ENCODE measurements at regions not wholly inside any gene's neighbourhood (a gene's known extent, or its start where the extent isn't known, plus 50 kb on each side); places are given as distances from the start of the nearest gene placed in this dataset.

GRCh38 chr20:1783245-1783644, 112.0 kb upstream of the SIRPA start:
- Mint-ChIP-seq H3K36me3 (ENCODE audit: low read depth) (no peaks in the 10 kb centered on the region), H3K9me3 (no peaks in the 10 kb centered on the region), H3K27me3 (peaks cover 26% of the 10 kb centered on the region), H3K4me1 (ENCODE audit: low read depth) (no peaks in the 10 kb centered on the region), H3K27ac (no peak overlapping the region), H3K4me3 (no peak overlapping the region)
- ChIA-PET CTCF (interaction anchor here (0.9 kb wide), 1 partner anchor 19 kb away, joined by 3 read pairs; no protein-coding TSS in a partner anchor), POLR2A (no interaction called here)
- intact Hi-C loops (cut with micrococcal nuclease), result no loop called here
- TF ChIP-seq CTCF (IDR thresholded peaks at IDR 0.05), result no peak
- ATAC-seq (no peak), DNase-seq (no peak)

GRCh38 chr20:1782181-1782580, 113.0 kb upstream of the SIRPA start:
- H3K4me3 Mint-ChIP-seq, result no peak overlapping the region
- intact Hi-C loops (cut with micrococcal nuclease), result no loop called here
- TF ChIP-seq CTCF (IDR thresholded peaks at IDR 0.05), result no peak
- ChIA-PET CTCF (interaction anchor here (1.0 to 2.9 kb wide), 3 partner anchors 17 to 278 kb away, joined by 3 to 6 read pairs (median 5); no protein-coding TSS in a partner anchor), POLR2A (interaction anchor here (0.8 kb wide), 1 partner anchor 293 kb away, joined by 3 read pairs; no protein-coding TSS in a partner anchor)
- H3K4me1 Mint-ChIP-seq (ENCODE audit: low read depth), result peaks cover 3% of the 10 kb centered on the region
- H3K9me3 Mint-ChIP-seq, result no peaks in the 10 kb centered on the region
- no peak overlapping the region for H3K27ac Mint-ChIP-seq
- no peaks in the 10 kb centered on the region for H3K36me3 Mint-ChIP-seq (ENCODE audit: low read depth)
- peaks cover 25% of the 10 kb centered on the region for H3K27me3 Mint-ChIP-seq
- DNase-seq (no peak), ATAC-seq (no peak)

- ChIA-PET POLR2A (no interaction called here), CTCF (interaction anchor here (1.0 to 5.0 kb wide), 4 partner anchors 14 to 276 kb away, joined by 3 to 99 read pairs (median 24); no protein-coding TSS in a partner anchor)
- intact Hi-C loops (cut with micrococcal nuclease), result no loop called here
- DNase-seq, result no peak
- H3K9me3 Mint-ChIP-seq, result no peaks in the 10 kb centered on the region
- ATAC-seq, result no peak
- TF ChIP-seq CTCF (IDR thresholded peaks at IDR 0.05), result no peak
- peaks cover 13% of the 10 kb centered on the region for H3K4me1 Mint-ChIP-seq (ENCODE audit: low read depth)
- peaks cover 10% of the 10 kb centered on the region for H3K27me3 Mint-ChIP-seq
- H3K27ac Mint-ChIP-seq, result no peak overlapping the region
- no peak overlapping the region for H3K4me3 Mint-ChIP-seq
- H3K36me3 Mint-ChIP-seq (ENCODE audit: low read depth), result no peaks in the 10 kb centered on the region
These were observed 115.6 kb upstream of the SIRPA start for GRCh38 chr20:1779567-1779966.

- ChIA-PET CTCF (interaction anchor here (0.8 to 5.0 kb wide), 9 partner anchors 13 to 288 kb away, joined by 3 to 99 read pairs (median 13); partner anchors contain the start of gene SIRPB2), POLR2A (no interaction called here)
- H3K36me3 Mint-ChIP-seq (ENCODE audit: low read depth), result no peaks in the 10 kb centered on the region
- no peak overlapping the region for H3K4me3 Mint-ChIP-seq
- peaks cover 6% of the 10 kb centered on the region for H3K27me3 Mint-ChIP-seq
- H3K9me3 Mint-ChIP-seq, result no peaks in the 10 kb centered on the region
- H3K27ac Mint-ChIP-seq, result no peak overlapping the region
- TF ChIP-seq CTCF (IDR thresholded peaks at IDR 0.05), result no peak
- DNase-seq (no peak), ATAC-seq (no peak)
- intact Hi-C loops (cut with micrococcal nuclease), result no loop called here
- H3K4me1 Mint-ChIP-seq (ENCODE audit: low read depth), result peaks cover 13% of the 10 kb centered on the region
These were observed 116.9 kb upstream of the SIRPA start for GRCh38 chr20:1778338-1778737.

- ChIA-PET CTCF (interaction anchor here (0.7 to 5.0 kb wide), 72 partner anchors 9 to 491 kb away, joined by 3 to 99 read pairs (median 5); partner anchors contain the start of genes NSFL1C, SIRPB2 and SIRPD), POLR2A (interaction anchor here (0.9 to 1.2 kb wide), 3 partner anchors 73 to 312 kb away, joined by 3 read pairs; no protein-coding TSS in a partner anchor)
- Mint-ChIP-seq H3K27ac (no peak overlapping the region), H3K4me1 (ENCODE audit: low read depth) (peaks cover 13% of the 10 kb centered on the region), H3K36me3 (ENCODE audit: low read depth) (no peaks in the 10 kb centered on the region), H3K9me3 (no peaks in the 10 kb centered on the region), H3K4me3 (peak overlapping the region; percentile 84), H3K27me3 (peaks cover 6% of the 10 kb centered on the region)
- no peak for ATAC-seq
- TF ChIP-seq CTCF (IDR thresholded peaks at IDR 0.05), result peak; percentile 25
- DNase-seq, result no peak
- intact Hi-C loops (cut with micrococcal nuclease), result no loop called here
These were observed 117.8 kb upstream of the SIRPA start for GRCh38 chr20:1777476-1777820.

All from activated CD8-positive, alpha-beta T cell treated with anti-CD3 and anti-CD28 coated beads for 36 hours (primary cell).